ENCODE measurements at regions not wholly inside any gene's neighbourhood (a gene's known extent, or its start where the extent isn't known, plus 50 kb on each side); places are given as distances from the start of the nearest gene placed in this dataset.

- TF ChIP-seq MAFF (IDR thresholded peaks at IDR 0.05; ENCODE audit: low read depth, low read length) (peak; percentile 72), THAP11 (CRISPR knock-in tag; IDR thresholded peaks at IDR 0.05) (no peak)
Observed at GRCh38 chr3:27059489-27059888, 309.7 kb downstream of the NEK10 start (continued).

All from HepG2 (cell line).